NCI-H524 treated with DMSO at 0.1 percent for 48 hours (cell line): ENCODE measurements at regions not wholly inside any gene's neighbourhood (a gene's known extent, or its start where the extent isn't known, plus 50 kb on each side); places are given as distances from the start of the nearest gene placed in this dataset.

Experiments
- DNase-seq: peaks from one replicate; lab custom pipeline; 2025; lab: John Stamatoyannopoulos, UW

DNA sequence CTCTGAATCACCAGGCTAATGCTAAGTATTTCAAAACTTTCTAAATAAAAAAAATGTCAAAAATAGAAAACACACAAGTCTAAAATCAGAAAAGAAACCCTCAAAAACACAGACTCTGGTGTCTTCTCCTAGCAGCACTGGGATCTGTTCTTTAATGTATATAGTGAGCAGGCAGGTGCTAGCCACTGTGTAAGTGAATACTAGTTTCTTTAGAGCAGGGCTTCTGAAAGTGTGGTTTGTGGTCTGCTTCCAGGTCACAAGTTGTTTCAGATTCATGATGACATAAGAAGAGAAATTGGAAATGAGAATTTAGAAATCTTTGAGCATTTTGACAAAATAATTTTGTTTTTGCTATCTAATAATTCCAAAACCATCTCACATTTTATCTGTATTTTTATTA lies 763.1 kb downstream of the USP25 start:
- DNase-seq = no peak

DNA sequence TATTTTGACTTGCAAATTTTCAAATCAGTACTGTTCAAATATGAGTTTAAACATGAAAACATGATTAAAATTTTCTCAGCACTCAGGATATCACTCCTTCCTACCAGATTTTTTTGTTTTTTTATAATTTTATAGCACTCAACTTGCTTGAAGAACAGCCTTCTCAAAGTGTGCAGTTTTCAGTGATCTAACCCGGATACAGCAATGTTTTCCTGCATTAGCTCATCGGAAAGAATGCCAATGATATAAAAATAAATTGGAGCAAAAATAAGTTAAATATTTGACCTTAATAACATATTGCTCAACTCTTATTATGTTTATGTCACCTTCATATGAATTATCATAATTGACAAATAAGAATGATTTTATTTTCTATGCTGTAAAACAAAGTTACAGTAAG lies 766.8 kb downstream of the USP25 start:
- DNase-seq = no peak

DNA sequence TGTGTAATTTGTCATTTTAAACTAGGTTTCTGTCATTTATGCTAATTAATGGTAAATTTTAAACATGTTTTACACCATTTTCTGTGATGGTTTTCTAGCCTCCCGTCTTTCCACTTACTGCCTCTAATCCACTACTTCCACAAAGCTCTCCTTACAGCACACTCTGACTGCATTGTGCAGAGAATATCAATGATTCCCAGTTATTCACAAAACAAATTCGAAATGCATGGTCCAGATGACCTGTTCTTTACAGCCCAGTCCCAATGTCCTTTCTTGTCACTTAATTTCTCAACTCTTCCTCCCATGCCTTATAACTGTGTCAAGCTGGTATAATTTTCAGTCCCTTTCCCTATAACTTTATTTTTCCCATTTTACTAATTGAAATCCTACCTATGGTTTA lies 770.5 kb downstream of the USP25 start:
- DNase-seq = no peak

DNA sequence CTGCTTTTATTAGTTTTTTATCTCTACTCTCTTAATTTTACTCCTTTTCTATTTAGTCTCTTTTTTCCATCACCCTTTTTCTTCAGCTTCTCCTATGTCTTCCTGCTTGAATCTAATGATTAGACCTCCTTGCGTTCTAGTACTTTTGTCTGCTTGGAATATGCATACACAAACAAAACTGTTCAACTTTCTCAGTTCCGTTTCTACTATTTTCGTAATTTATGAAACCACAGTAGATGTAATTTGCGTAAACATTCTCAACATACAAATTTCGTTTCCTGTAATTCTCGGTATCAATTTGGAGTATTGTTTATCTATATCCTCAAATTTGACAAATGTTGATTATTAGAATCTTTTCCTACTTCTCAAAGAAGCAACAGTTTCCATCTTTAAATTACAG lies 772.5 kb downstream of the USP25 start:
- DNase-seq = no peak

DNA sequence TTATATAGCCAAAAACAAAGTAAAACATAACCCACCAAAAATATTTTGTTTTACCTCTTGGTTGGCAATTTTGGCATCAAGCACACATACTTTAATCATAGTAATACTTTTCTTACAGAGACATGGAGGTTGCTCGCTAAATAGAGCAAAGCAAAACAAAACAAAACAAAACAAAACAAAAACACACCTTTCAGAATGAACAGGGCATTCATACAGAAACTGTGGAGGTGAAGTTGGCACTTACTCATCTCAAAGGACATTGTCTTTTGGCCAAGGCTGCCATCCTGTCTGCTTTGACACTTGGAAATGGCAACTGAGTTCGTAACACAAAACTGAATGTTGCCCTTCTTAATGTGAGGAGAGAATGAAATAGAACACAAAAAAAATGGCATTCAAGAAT lies 773.1 kb downstream of the USP25 start:
- DNase-seq = no peak

DNA sequence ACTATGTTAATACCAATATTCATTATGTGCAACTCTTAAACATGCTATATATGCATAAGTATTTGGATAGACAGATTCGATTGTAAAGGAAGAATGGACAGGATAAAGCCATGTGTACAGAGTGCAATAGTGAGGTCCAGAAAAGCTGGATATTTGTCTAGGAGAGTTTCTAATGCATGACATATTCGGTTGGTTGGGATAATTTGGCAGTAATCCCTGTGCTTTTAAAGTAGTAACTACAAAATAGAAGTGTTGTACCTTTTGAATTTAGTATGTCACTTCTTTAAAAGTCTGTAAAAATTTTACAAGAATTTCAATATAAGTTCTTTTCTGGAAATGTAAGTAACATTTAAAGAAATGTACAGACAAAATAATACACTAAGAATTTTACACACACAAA lies 774.5 kb downstream of the USP25 start:
- DNase-seq = no peak

DNA sequence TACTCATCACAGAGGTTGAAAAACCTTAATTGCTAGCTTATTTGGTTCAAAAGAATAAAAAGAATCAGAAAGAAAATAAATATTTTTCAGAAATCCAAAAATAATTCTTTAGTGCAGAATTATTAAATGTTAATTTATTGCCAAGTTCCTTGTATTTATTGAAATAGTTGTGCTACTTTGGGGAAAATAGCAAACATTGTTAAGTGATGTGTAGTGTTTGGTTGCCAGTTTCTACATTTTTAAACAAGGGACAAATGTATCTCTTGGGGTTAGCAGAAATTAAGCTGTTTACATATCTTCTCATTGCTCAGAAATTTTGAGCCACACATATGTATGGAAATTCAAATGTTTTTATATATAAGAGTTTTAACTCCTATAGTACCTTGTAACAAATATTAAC lies 775.0 kb downstream of the USP25 start:
- no peak for DNase-seq

DNA sequence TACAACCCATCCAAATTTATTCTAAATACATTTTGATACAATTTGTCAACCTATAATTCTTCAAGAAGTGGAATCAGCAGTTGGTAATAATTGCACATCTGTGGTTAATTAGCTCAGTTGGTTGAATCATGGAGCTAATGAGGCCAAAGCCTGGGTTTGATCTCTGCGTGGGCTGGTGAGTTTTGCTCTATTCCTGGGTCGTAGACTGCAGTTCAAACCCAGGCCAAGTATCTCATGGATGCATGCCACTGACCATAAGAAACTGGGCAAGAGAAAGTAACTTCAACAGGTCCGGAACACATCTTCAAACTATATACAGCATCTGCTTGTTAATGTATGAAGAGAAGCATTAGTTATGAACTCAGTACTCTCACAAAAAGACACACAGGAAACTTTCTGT lies 779.7 kb downstream of the USP25 start:
- no peak for DNase-seq

DNA sequence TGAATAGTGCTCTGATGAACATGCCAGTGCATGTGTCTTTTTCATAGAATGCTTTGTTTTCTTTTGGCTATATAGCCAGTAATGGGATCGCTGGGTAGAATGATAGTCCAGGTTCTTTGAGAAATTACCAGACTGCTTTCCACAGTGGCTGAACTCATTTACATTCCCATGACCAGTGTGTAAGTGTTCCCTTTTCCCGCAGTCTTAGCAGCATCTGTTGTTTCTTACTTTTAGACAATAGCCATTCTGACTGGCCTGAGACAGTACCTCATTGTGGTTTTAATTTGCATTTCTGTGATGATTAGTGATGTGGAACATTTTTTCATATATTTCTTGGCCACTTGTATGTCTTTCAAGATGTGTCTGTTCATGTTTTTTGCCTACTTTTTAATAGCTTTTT lies 784.5 kb downstream of the USP25 start:
- no peak for DNase-seq

DNA sequence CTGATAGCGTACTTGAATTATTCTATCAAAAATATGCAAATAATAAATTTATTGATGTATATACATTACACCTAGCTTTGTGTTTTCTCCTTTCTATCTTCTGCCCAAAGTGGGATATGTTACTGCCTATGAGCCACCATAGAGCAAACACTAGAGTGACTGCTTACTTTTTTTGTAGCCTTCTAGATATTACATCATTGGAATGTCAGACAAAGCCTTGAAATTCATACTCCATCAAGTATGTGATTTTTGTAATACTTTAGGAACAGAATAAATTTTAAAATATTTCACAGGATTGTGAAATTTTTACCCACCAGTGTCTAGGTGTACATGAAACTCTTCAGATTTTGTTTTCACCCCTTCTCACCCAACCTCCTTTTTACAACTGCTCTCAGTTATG lies 787.6 kb downstream of the USP25 start:
- no peak for DNase-seq

DNA sequence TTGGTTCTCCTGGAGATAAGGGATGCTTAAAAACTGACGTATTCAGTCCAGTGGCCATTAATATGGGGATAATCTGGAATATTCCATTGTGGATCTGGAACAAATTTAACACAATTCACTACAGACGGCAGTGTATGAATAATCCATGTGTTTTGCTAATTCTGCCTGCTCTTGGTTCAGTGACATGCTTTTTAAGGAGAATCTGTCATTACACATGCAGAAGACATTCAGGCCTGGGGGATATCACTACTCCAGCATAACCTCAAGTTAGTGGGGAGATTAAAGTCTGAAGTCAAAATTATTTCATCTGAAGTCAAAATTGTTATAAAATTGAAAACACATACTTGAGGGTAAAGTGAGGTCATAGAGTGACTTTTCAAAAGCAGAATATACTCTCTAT lies 789.3 kb downstream of the USP25 start:
- no peak for DNase-seq

DNA sequence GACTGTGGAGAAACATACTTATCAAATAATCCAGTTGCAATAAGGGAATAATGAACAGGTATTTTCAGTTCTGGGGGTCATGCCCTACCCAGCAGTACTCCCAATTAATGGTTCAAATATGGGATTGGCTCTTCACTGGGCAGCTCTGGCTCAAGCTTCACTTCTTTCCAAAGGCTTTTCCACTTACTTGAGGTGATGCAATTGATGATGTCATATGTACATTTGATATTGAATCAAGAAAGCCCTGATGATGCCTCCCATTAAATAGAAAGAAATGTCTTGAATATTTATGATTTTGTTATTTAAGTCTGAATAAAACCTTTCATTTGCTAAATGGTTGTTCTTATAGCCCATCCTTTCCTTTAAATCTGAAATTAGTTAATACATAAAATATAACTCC lies 789.9 kb downstream of the USP25 start:
- no peak for DNase-seq

DNA sequence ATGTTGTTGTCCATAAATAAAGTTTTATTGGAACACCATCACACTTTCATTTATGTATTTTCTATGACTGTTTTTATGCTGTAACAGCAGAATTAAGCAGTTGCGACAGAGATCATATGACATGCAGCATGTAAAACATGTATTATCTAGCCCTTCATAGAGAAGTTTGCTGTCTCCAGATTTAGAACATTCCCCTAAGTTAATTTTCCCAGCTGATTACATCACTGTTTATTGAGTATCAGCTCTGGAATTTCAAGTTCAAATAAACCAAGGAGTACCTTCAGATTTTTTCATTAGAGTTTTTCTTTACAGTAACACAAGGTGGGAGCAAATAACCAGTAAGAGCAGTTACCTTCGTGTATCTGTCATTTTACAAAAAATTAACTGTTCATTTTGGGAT lies 792.8 kb downstream of the USP25 start:
- no peak for DNase-seq

DNA sequence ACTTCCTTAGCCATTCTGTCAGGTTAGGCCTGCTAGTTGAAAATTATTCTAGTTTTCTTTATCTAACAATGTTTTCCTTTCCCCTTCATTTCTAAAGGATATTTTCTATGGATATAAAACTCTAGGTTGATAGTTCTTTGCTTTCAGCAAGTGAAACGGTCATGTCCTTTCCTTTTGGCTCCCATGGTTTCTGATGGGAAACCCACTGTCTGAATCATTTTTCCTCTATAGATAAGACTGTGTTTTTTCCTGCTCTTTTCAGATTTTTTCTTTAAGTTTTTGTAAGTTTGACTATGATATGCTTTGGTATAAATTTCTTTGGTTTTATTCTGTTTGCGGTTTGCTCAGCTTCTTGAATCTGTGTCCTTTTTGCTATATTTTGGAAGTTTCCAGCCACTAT lies 800.9 kb downstream of the USP25 start:
- DNase-seq = no peak

DNA sequence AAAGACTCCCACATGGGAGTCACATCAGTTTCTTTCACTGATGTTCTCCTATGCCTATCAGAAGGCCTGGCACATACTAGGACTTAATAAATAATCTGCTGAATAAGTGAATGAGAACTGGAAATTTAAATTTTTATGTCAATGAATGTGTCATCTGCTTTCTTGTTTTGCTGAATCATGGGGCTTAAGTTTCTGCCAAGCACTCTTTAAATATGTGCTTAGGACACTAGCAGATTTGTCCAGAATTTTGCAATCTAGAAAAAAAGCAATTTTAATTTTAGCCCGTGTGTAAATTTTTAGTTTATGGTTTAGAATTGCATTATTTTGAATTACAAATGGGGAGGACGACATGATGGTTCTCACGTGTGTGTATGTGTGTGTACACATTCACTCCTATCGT lies 803.1 kb downstream of the USP25 start:
- no peak for DNase-seq

DNA sequence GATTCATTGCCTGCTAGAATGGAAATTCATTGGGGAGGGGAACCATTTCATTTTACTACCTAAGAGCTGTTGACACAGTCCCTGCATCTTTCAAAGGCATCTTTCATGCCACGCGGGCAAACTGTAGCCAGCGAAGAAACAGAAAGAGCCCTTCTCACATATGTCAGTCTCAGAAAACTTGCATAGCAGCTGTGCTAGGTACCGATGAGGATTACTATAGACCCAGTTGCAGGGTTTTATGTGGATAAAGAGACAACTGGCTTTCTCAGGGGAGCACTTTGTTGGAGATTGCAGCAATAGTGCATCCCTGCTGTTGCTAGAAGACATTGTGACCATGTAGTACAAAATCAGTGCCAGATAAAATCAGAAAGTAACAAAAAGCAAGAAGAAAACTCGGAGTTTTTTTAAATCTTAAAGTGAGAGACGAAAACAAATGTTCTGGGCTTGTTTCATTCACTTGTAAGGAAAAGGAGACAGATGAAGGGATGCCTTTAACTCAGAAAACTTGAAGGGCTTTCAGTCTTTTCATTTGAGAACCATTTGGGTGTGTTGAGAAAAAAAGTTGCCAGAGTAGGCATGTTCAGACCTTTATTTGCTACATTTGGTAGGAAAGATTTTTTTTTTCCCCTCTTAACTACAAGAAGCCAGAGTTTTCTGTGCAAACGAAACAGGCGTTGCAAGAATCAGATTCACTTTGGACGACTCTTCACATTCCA lies 804.1 kb downstream of the USP25 start:
- DNase-seq = peak; percentile 43

DNA sequence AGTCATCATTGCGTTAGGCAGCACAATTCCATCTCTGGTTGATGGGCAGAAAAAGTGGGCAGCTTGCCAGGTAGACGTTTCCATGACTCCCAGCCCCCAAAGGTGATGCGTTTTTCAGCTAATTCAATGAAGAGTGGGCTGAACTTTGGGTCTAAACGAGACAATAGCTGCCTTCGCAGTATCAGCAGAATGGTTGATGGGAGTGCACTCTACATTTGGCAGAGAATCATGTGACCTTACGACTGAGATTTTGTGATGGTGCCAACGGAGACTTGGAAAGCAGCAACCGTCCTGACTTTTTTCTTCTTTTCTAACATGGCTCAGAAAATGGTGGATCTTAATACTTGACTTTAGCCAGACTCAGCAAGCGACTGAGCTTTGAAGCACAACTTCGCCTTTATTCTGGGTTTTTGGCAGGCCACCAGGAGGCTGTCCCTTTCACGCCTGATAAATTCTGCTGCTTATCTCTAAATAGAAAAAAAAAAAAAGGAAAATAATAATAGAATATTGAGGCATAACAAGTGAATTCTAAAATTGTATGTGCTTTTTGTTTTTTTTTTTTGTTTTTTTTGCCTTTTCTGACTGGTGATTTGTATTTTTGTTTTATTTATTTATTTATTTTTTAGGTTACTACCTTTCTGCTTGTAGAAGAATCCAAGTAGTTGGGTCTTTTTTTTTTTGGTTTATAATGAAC lies 804.8 kb downstream of the USP25 start:
- peak; percentile 55 for DNase-seq

DNA sequence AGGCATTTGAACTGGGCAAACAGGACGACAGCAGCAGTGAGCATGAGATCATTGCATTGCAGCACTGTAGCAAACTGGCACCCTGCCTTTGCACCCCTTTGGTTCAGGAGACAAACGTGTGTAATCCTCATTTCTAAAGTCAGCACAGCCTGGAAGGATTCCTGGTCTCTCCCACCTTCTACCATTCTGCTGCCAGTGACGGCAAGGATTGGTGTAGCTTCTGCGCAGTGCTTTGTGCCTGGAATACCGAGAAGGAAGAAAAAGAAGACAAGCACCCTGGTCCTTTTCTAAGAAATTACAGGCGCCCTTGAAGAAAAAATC lies 805.3 kb downstream of the USP25 start:
- peak; percentile 43 for DNase-seq

DNA sequence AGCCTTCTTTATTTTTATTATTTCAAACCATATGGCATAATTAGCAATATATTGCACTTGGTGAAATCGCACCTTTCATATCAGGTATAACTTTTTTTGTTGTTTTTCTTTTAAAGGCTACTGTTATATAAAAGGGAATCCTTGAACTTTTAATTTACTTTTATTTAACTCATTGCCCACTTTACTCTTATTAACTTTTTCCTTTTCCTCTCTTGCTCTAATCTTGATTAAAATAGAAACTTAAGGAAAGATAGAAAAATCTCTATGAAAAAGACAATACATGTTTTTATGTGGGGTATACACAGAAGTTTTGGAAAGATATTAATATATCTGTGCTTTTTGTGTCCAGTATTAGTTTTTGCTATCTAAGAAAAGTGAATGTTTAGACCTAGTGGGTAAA lies 805.8 kb downstream of the USP25 start:
- DNase-seq = no peak

DNA sequence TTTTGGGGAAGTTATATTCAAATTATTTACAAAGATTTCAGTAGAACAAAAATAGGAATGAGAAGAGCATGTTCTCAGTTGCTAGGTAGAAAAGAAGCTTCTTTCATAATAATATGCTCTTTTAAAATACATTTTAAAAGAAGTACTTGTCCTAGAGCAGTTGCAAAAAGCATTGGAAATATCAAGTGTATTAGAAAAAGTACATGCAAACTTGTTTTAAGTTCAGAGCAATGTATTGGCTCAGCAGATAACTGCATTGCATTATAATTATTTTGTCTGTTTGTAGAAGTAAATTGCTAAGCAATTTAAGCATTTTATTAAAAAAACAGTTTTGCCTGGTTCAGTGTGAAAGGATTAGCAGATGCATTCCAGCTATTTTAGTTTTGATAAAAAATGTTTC lies 806.4 kb downstream of the USP25 start:
- no peak for DNase-seq

DNA sequence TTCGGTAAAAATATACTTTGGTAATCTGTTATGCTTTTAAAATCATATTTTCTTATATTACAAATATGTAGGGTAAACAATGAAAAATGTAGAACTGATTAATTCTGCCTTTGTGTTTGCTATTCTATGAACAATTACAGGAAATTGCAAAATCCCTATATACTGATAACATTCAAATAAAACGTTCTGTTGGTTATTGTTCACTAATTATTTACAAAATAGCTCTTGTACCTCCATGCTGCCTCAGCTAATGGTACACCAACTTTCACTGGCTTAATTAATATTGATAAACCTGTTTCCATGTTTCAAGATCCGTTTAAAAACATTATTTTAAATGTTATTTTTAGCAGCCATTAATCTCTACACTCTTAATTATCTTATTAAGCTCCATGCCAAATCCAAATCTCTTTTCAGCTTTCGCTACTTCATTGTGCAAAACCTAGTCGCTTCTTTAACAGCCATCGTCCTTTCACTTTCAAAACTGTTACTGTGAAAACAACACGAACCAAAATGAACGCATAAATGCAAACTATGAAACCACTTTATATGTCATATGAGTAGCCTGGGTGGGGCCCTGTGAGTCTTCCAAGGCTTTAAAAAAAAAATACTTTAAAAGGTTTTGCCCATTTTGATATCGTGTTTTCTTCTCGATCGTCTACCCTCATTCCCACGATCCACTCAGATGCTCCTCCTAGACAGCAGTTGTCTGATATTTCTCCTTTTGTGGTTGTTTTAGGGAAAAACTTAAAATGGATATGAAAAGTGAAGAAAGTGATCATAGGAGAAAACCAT lies 807.1 kb downstream of the USP25 start:
- DNase-seq = no peak

DNA sequence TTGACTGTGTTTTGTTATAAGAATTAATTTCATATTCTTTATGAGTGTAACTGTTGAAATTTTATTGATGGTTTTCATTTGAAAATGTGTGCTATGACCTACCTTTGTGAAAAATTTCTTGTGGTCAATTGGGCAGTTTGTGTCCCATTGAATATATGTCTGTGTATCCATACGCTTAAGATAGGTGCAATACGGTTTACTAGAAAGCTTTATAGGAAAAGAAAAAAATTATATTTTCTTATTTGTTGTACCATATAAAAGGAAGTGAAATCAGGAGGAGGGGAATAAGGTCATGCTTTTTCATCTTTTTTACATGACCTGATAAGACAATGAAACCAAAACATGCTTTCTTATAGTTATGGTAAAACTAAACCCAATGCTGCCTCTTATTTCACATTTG lies 807.7 kb downstream of the USP25 start:
- DNase-seq = no peak

DNA sequence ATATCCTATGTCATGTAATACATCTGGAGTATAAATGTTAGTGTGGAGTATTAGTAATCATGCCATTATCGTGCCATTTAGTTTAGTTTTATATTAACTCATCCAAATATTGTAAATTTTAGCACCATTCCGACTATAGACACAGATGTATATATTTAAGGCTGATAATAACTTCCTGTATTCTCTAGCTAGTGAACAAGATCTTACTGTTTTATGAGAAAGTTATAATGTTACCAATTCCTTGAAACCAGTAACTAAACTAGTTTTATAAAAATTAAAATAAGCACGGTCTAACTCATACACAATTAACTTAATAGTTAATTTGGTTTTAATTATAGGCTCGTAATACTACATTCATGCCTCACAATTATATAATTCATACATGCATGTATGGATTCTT lies 808.6 kb downstream of the USP25 start:
- no peak for DNase-seq
